GM12874 (cell line): ENCODE measurements at regions not wholly inside any gene's neighbourhood (a gene's known extent, or its start where the extent isn't known, plus 50 kb on each side); places are given as distances from the start of the nearest gene placed in this dataset.

Experiments used
- CTCF ChIP-seq: IDR thresholded peaks from 2 replicates; pipeline ENCODE4 v1.5.1; 2011; ENCODE audit warnings: low read depth, mild to moderate bottlenecking, control low read depth, low read length, moderate library complexity; ENCODE audit not compliant: insufficient read depth

DNA sequence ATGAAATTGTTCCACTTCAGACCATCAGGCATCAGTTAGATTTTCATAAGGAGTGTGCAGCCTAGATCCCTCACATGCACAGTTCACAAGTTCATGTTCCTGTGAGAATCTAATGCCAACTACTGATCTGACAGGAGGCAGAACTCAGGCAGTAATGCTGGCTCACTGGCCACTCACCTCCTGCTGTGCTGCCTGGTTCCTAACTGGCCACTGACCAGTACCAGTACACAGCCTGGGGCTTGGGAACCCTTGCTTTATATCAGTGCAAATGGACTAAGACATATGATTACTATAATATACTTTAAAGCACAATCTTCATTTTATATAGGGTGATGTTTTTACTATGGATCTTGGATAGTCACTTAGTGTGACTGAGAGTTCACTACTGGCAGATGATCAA is 259.2 kb downstream of the SLCO4C1 start:
- no peak for TF ChIP-seq CTCF

- TF ChIP-seq CTCF, result no peak
Observed at GRCh38 chr5:102031711-102032110, 264.4 kb downstream of the SLCO4C1 start.

GRCh38 chr5:102018690-102019089 is 277.4 kb downstream of the SLCO4C1 start:
- no peak for TF ChIP-seq CTCF

DNA sequence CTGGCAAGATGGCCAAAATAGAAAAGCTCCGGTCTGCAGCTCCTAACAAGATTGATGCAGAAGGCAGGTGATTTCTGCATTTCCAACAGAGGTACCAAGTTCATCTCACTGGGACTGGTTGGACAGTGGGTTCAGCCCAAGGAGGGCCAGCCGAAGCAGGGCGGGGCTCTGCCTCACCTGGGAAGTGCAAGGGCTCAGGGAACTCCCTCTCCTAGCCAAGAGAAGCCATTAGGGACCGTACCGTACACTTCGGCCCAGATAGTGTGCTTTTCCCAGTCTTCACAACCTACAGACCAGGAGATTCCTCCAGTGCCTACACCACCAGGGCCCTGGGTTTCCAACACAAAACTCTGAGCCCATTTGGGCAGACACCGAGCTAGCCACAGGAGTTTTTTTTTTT is 277.8 kb downstream of the SLCO4C1 start:
- TF ChIP-seq CTCF, result no peak

GRCh38 chr5:102014371-102014770 is 281.7 kb downstream of the SLCO4C1 start:
- TF ChIP-seq CTCF, result no peak

- no peak for TF ChIP-seq CTCF
Observed at GRCh38 chr5:102010644-102011043, 285.4 kb downstream of the SLCO4C1 start.

DNA sequence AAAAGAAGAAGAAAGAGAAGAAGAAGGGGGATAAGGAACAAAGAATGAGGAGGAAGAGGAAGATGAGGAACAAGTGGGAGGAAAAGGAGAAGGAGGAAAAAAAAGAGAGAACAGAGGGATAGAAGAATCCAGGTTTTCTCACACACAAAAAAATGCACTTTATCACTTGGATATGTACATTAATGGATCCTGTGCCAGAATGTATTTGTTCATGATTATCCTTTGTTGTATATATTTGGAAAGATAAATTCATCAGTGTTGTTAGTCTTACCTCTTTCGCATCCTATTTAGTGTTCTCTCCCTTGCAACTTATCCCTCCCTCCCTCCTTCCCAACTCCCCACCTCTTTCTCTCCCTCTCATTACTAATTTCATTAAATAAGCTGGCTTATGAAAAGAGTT is 298.8 kb downstream of the SLCO4C1 start:
- TF ChIP-seq CTCF, result no peak

GRCh38 chr5:101995585-101995984 is 300.5 kb downstream of the SLCO4C1 start:
- no peak for TF ChIP-seq CTCF
